ENCODE measurements at regions not wholly inside any gene's neighbourhood (a gene's known extent, or its start where the extent isn't known, plus 50 kb on each side); places are given as distances from the start of the nearest gene placed in this dataset.

DNA sequence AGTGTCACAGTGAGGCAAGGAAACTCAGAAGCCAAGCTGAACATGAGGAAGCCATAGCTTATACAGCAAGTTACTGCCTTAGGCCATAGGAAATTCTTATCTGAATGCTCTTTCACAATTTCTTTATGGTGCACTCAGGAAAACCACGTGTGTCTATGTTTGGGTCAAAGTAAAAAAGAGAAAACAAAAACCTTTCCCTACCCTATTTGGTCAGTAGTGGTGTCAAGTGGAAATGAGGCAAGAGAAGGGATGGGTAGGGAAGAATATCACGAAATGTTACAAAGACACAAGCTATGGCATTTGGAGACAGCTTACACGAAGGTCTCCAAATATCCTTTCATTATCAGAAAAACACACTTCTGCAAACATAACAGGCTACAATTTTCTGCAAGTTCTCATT, 83.4 kb upstream of the INPP4B start:
- H3K4me3 ChIP-seq (replicated peaks in 1 of 3; ENCODE audit: insufficient read depth in 1 of 3, low read depth in 2 of 3, low read length in 3 of 3) = no peak overlapping the region
- in situ Hi-C loops (cut with HindIII; ENCODE audit: extremely low pct_ligation_motif_present, low pct_unique_long_range_greater_than_20kb) = no loop called here
- ChIA-PET CTCF (ENCODE audit: low intra/inter-chr PET ratio, low total read pairs) (no interaction called here), POLR2A (no interaction called here)
- no peak overlapping the region for H3K27ac ChIP-seq (ENCODE audit: extremely low read length, insufficient read depth, low read length)
- ATAC-seq (no peak), DNase-seq (ENCODE audit: low spot score) (no peak), FAIRE-seq (no peak)
- H4K20me1 ChIP-seq (ENCODE audit: insufficient read depth, low read length) = no peaks in the 10 kb centered on the region
- intact Hi-C loops (cut with micrococcal nuclease; ENCODE audit: unreplicated experiment) = no loop called here
- 2% methylated on average over 3 of the region's 3 CpGs for WGBS (ENCODE audit: low lambda C conversion rate)
- no peaks in the 10 kb centered on the region for H3K4me1 ChIP-seq (ENCODE audit: insufficient read depth, low read length)
- H3K79me2 ChIP-seq (ENCODE audit: insufficient read depth, low read length) = no peaks in the 10 kb centered on the region
- no peak overlapping the region for H3K4me2 ChIP-seq (ENCODE audit: low read depth, low read length)
- TF ChIP-seq ZNF136 (CRISPR knock-in tag; IDR thresholded peaks at IDR 0.05; ENCODE audit: low read depth) = no peak
- no peak for TF ChIP-seq TBL1XR1 (IDR thresholded peaks at IDR 0.05; ENCODE audit: borderline replicate concordance, low read length, partially characterized antibody)
- TF ChIP-seq, protein P1, sequence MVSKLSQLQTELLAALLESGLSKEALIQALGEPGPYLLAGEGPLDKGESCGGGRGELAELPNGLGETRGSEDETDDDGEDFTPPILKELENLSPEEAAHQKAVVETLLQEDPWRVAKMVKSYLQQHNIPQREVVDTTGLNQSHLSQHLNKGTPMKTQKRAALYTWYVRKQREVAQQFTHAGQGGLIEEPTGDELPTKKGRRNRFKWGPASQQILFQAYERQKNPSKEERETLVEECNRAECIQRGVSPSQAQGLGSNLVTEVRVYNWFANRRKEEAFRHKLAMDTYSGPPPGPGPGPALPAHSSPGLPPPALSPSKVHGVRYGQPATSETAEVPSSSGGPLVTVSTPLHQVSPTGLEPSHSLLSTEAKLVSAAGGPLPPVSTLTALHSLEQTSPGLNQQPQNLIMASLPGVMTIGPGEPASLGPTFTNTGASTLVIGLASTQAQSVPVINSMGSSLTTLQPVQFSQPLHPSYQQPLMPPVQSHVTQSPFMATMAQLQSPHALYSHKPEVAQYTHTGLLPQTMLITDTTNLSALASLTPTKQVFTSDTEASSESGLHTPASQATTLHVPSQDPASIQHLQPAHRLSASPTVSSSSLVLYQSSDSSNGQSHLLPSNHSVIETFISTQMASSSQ (IDR thresholded peaks at IDR 0.05; ENCODE audit: low read depth) = no peak
- TF ChIP-seq, protein P1 (CRISPR knock-in tag; IDR thresholded peaks at IDR 0.05; ENCODE audit: borderline replicate concordance) = no peak
- TF ChIP-seq SNAPC5 (CRISPR knock-in tag; IDR thresholded peaks at IDR 0.05; ENCODE audit: borderline replicate concordance) = no peak
- TF ChIP-seq KDM5A (IDR thresholded peaks at IDR 0.05; ENCODE audit: borderline replicate concordance, low read length) = no peak
- no peak for TF ChIP-seq AGO2 (optimal IDR thresholded peaks at IDR 0.05; ENCODE audit: low read depth, low read length)
- TF ChIP-seq, protein P2, sequence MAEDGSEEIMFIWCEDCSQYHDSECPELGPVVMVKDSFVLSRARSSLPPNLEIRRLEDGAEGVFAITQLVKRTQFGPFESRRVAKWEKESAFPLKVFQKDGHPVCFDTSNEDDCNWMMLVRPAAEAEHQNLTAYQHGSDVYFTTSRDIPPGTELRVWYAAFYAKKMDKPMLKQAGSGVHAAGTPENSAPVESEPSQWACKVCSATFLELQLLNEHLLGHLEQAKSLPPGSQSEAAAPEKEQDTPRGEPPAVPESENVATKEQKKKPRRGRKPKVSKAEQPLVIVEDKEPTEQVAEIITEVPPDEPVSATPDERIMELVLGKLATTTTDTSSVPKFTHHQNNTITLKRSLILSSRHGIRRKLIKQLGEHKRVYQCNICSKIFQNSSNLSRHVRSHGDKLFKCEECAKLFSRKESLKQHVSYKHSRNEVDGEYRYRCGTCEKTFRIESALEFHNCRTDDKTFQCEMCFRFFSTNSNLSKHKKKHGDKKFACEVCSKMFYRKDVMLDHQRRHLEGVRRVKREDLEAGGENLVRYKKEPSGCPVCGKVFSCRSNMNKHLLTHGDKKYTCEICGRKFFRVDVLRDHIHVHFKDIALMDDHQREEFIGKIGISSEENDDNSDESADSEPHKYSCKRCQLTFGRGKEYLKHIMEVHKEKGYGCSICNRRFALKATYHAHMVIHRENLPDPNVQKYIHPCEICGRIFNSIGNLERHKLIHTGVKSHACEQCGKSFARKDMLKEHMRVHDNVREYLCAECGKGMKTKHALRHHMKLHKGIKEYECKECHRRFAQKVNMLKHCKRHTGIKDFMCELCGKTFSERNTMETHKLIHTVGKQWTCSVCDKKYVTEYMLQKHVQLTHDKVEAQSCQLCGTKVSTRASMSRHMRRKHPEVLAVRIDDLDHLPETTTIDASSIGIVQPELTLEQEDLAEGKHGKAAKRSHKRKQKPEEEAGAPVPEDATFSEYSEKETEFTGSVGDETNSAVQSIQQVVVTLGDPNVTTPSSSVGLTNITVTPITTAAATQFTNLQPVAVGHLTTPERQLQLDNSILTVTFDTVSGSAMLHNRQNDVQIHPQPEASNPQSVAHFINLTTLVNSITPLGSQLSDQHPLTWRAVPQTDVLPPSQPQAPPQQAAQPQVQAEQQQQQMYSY (CRISPR knock-in tag; IDR thresholded peaks at IDR 0.05) = no peak
- TF ChIP-seq ZNF570 (CRISPR knock-in tag; IDR thresholded peaks at IDR 0.05; ENCODE audit: borderline replicate concordance) = no peak
- no peak for TF ChIP-seq ZNF672 (CRISPR knock-in tag; IDR thresholded peaks at IDR 0.05)
- no peak for TF ChIP-seq SOX13 (IDR thresholded peaks at IDR 0.05)
- no peak for TF ChIP-seq SOX13 (CRISPR knock-in tag; conservative IDR thresholded peaks at IDR 0.05 in 1 of 2, IDR thresholded peaks at IDR 0.05 in 1 of 2)
- no peak for TF ChIP-seq NFATC3 (CRISPR knock-in tag; IDR thresholded peaks at IDR 0.05)
- no peak for TF ChIP-seq ZNF605 (CRISPR knock-in tag; IDR thresholded peaks at IDR 0.05)
- no peak for TF ChIP-seq ATF7-NPFF (CRISPR knock-in tag; IDR thresholded peaks at IDR 0.05; ENCODE audit: low read depth)
- no peak for TF ChIP-seq ISX (CRISPR knock-in tag; conservative IDR thresholded peaks at IDR 0.05)
- TF ChIP-seq SP140L (CRISPR knock-in tag; IDR thresholded peaks at IDR 0.05; ENCODE audit: borderline replicate concordance) = no peak
- no peak for TF ChIP-seq NFKB2 (CRISPR knock-in tag; IDR thresholded peaks at IDR 0.05; ENCODE audit: borderline replicate concordance)
- H3K27me3 ChIP-seq (ENCODE audit: control insufficient read depth in 1 of 2, insufficient read depth in 2 of 2, low read length in 2 of 2) = no peaks in the 10 kb centered on the region
- H3K9ac ChIP-seq (ENCODE audit: insufficient read depth, low read depth, low read length) = no peak overlapping the region
- H2AFZ ChIP-seq (ENCODE audit: low read length) = no peak overlapping the region
- no TSS peak for BruUV-seq (replicated peaks)
- no peaks in the 10 kb centered on the region for H3K9me3 ChIP-seq (ENCODE audit: low read length)
- H3K36me3 ChIP-seq (replicated peaks in 1 of 2; ENCODE audit: control insufficient read depth in 1 of 2, insufficient read depth in 2 of 2, low read length in 2 of 2) = no peaks in the 10 kb centered on the region
